ENCODE measurements at regions not wholly inside any gene's neighbourhood (a gene's known extent, or its start where the extent isn't known, plus 50 kb on each side); places are given as distances from the start of the nearest gene placed in this dataset.

- no peak for TF ChIP-seq CTCF (IDR thresholded peaks at IDR 0.05)
- TF ChIP-seq POLR2A (IDR thresholded peaks at IDR 0.05), result no peak
These were observed 181.5 kb downstream of the POSTN start for GRCh38 chr13:37417060-37417441.
